SU-DHL-6 (cell line): ENCODE measurements at regions not wholly inside any gene's neighbourhood (a gene's known extent, or its start where the extent isn't known, plus 50 kb on each side); places are given as distances from the start of the nearest gene placed in this dataset.

Source experiments
- H2AFZ ChIP-seq: fragments of 200-600 bp; sonication (generic); 2 replicates; pipeline ENCODE4 v1.6.1; 2014; ENCODE audit warnings: low read depth, mild to moderate bottlenecking, moderate library complexity, mixed read lengths, antibody characterized with exemption, low read length; ENCODE audit not compliant: severe bottlenecking
- H3F3A ChIP-seq: fragments of 200-600 bp; shearing (Covaris generic); 2 replicates; pipeline ENCODE4 v1.6.0; 2016; ENCODE audit warnings: antibody characterized with exemption, mild to moderate bottlenecking; ENCODE audit not compliant: insufficient read depth
- H3K27ac ChIP-seq: fragments of 200-600 bp; sonication (generic); 2 replicates; pipeline ENCODE4 v1.5.1; 2016; ENCODE audit warnings: low read depth, mild to moderate bottlenecking, low read length, moderate library complexity, mixed read lengths
- H3K27me3 ChIP-seq: fragments of 200-600 bp; sonication (generic), shearing (Covaris generic); 2 replicates; pipeline ENCODE4 v1.6.0; 2014; ENCODE audit warnings: mild to moderate bottlenecking, low read length
- H3K36me3 ChIP-seq: fragments of 200-600 bp; sonication (generic); 2 replicates; pipeline ENCODE4 v1.6.1; 2014; ENCODE audit warnings: mild to moderate bottlenecking, low read length, mixed read lengths
- H3K4me2 ChIP-seq: fragments of 300-600, 200-600 bp; shearing (Covaris generic), sonication (generic); 2 replicates; pipeline ENCODE4 v1.6.0; 2014; ENCODE audit warnings: low read length, low read depth, mild to moderate bottlenecking; ENCODE audit not compliant: poor library complexity, severe bottlenecking
- H3K4me3 ChIP-seq: fragments of 200-600 bp; sonication (generic); 2 replicates; pipeline ENCODE4 v1.5.1; 2014; ENCODE audit warnings: antibody characterized with exemption, low read length, mild to moderate bottlenecking, mixed read lengths; ENCODE audit not compliant: insufficient read depth, poor library complexity, severe bottlenecking
- H3K79me2 ChIP-seq: fragments of 200-600 bp; sonication (generic); 2 replicates; pipeline ENCODE4 v1.6.1; 2014; ENCODE audit warnings: mild to moderate bottlenecking, low read length, moderate library complexity; ENCODE audit not compliant: insufficient read depth
- H3K9ac ChIP-seq: fragments of 200-600 bp; sonication (generic); 2 replicates; pipeline ENCODE4 v1.7.0; 2014; ENCODE audit warnings: mild to moderate bottlenecking, low read length
- H3K9me2 ChIP-seq: fragments of 200-600 bp; sonication (generic); replicated peaks from 2 replicates; pipeline ENCODE4 v1.6.1; 2014; ENCODE audit warnings: low read length; ENCODE audit not compliant: insufficient read depth
- H3K9me3 ChIP-seq: fragments of 200-600 bp; sonication (generic); 2 replicates; pipeline ENCODE4 v1.6.1; 2014; ENCODE audit warnings: low read length, mixed read lengths; ENCODE audit not compliant: insufficient read depth
- H4K20me1 ChIP-seq: fragments of 200-600 bp; sonication (generic); 2 replicates; pipeline ENCODE4 v1.6.1; 2014; ENCODE audit warnings: low read depth, mild to moderate bottlenecking, antibody characterized with exemption, low read length, moderate library complexity, mixed read lengths
- CTCF ChIP-seq: fragments of 200-600 bp; sonication (generic); IDR thresholded peaks from one replicate; pipeline ENCODE4 v1.5.1; 2017; ENCODE audit warnings: antibody characterized with exemption, mild to moderate bottlenecking, low read length, moderate library complexity; ENCODE audit not compliant: insufficient read depth, poor library complexity, severe bottlenecking
- EZH2phosphoT487 ChIP-seq: fragments of 200-600 bp; sonication (generic), shearing (Covaris generic); conservative IDR thresholded peaks from 2 replicates; pipeline ENCODE4 v1.6.1; 2018; ENCODE audit warnings: mild to moderate bottlenecking, antibody characterized with exemption, low read length, moderate library complexity, mixed read lengths

- Histone ChIP-seq H3K4me2 (no peak overlapping the region), H3K79me2 (no peaks in the 10 kb centered on the region), H3K9ac (no peak overlapping the region), H3K27ac (no peak overlapping the region), H3K9me2 (no peaks in the 10 kb centered on the region; the same call in 1 of the 2 replicates), H3K9me3 (no peaks in the 10 kb centered on the region), H3K27me3 (no peaks in the 10 kb centered on the region), H2AFZ (no peak overlapping the region), H4K20me1 (no peaks in the 10 kb centered on the region), H3K4me3 (no peak overlapping the region), H3F3A (no peaks in the 10 kb centered on the region), H3K36me3 (no peaks in the 10 kb centered on the region)
- TF ChIP-seq EZH2phosphoT487 (no peak), CTCF (no peak)
These were observed 240.3 kb downstream of the MAF start for GRCh38 chr16:79360267-79360666.

- H3K79me2 ChIP-seq: no peaks in the 10 kb centered on the region
- no peaks in the 10 kb centered on the region for H3K9me3 ChIP-seq
- no peaks in the 10 kb centered on the region for H4K20me1 ChIP-seq
- H3K9ac ChIP-seq: no peak overlapping the region
- no peak overlapping the region for H3K4me2 ChIP-seq
- TF ChIP-seq EZH2phosphoT487 (no peak), CTCF (no peak)
- no peaks in the 10 kb centered on the region for H3K27me3 ChIP-seq
- no peaks in the 10 kb centered on the region for H3K9me2 ChIP-seq
- H3K36me3 ChIP-seq: no peaks in the 10 kb centered on the region
- no peak overlapping the region for H3K27ac ChIP-seq
- H3F3A ChIP-seq: no peaks in the 10 kb centered on the region
- H2AFZ ChIP-seq: no peak overlapping the region
- no peak overlapping the region for H3K4me3 ChIP-seq
These were observed 241.5 kb downstream of the MAF start for GRCh38 chr16:79359082-79359481.

- Histone ChIP-seq H4K20me1 (no peaks in the 10 kb centered on the region), H3K27ac (no peak overlapping the region), H3K9me2 (no peaks in the 10 kb centered on the region), H3F3A (no peaks in the 10 kb centered on the region), H3K27me3 (no peaks in the 10 kb centered on the region), H3K9me3 (no peaks in the 10 kb centered on the region), H3K4me2 (no peak overlapping the region), H2AFZ (no peak overlapping the region), H3K4me3 (no peak overlapping the region), H3K9ac (no peak overlapping the region), H3K36me3 (no peaks in the 10 kb centered on the region), H3K79me2 (no peaks in the 10 kb centered on the region)
- TF ChIP-seq EZH2phosphoT487 (no peak), CTCF (no peak)
These were observed 242.3 kb downstream of the MAF start for GRCh38 chr16:79358188-79358587.
